Skeletal muscle tissue (tissue), 3 donors: ENCODE measurements at regions not wholly inside any gene's neighbourhood (a gene's known extent, or its start where the extent isn't known, plus 50 kb on each side); places are given as distances from the start of the nearest gene placed in this dataset.

Experiments used
- H3K27ac ChIP-seq: one replicate; pipeline ENCODE4 v1.7.0; 2013; ENCODE audit warnings: mild to moderate bottlenecking, low read depth, low read length, inconsistent platforms
- H3K27me3 ChIP-seq, 3 donors: one replicate each; pipeline ENCODE4 v1.7.0; 2013; ENCODE audit warnings: low read length in 3 of 3; ENCODE audit not compliant: control insufficient read depth in 3 of 3, insufficient read depth in 3 of 3
- H3K36me3 ChIP-seq, 3 donors: one replicate each; pipeline ENCODE4 v1.7.0; 2013; ENCODE audit warnings: low read length in 3 of 3; ENCODE audit not compliant: control insufficient read depth in 3 of 3, insufficient read depth in 3 of 3
- H3K4me1 ChIP-seq, 3 donors: one replicate each; pipeline ENCODE4 v1.7.0; 2013; ENCODE audit warnings: low read length in 3 of 3, mild to moderate bottlenecking in 3 of 3; ENCODE audit not compliant: control insufficient read depth in 3 of 3, insufficient read depth in 3 of 3
- H3K4me3 ChIP-seq, 3 donors: one replicate each; pipeline ENCODE4 v1.7.0; 2013; ENCODE audit warnings: low read length in 3 of 3
- H3K9ac ChIP-seq, 3 donors: one replicate each; pipeline ENCODE4 v1.7.0; 2013; ENCODE audit warnings: low read length in 3 of 3, mild to moderate bottlenecking in 3 of 3, moderate library complexity in 2 of 3, low read depth in 1 of 3
- H3K9me3 ChIP-seq, 3 donors: one replicate each; pipeline ENCODE4 v1.7.0; 2013; ENCODE audit warnings: low read length in 3 of 3; ENCODE audit not compliant: control insufficient read depth in 3 of 3
- donor health status: Osteomylitis.

DNA sequence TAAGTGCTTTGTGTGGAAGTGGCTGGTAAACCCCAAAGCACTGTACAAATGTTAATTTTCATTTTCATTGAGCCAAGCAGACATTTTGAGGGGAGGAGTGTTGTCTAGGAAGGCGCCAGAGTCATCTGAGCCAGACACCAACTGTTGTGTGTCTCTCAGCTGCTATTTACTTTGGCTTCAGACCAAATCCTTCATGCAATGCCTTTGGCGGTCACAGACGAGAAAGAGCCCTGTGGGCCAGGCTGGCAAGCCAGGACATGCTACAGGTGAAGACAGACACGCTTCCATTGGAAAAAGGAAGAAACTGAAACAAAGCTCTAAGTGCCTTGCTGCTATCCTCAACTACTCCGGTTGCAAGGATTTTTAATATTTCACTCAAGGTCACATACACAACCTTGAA lies 115.4 kb upstream of the CDC42EP3 start:
- H3K9ac ChIP-seq, result no peak overlapping the region
- H3K4me3 ChIP-seq, result peak overlapping the region in 1 of 3 donors; percentile 21
- H3K9me3 ChIP-seq, result peaks cover 0 to 4% (median 0%) of the 10 kb centered on the region in 3 donors
- H3K27ac ChIP-seq, result peak overlapping the region; percentile 56
- H3K36me3 ChIP-seq, result no peaks in the 10 kb centered on the region
- H3K4me1 ChIP-seq, result peaks cover 8 to 32% (median 22%) of the 10 kb centered on the region in 3 donors
- H3K27me3 ChIP-seq, result no peaks in the 10 kb centered on the region

- Histone ChIP-seq H3K4me3 (no peak overlapping the region), H3K36me3 (no peaks in the 10 kb centered on the region), H3K4me1 (peaks cover 6 to 32% (median 17%) of the 10 kb centered on the region in 3 donors), H3K9me3 (peaks cover 0 to 4% (median 0%) of the 10 kb centered on the region in 3 donors), H3K27me3 (no peaks in the 10 kb centered on the region), H3K27ac (no peak overlapping the region), H3K9ac (no peak overlapping the region)
These were observed 117.3 kb upstream of the CDC42EP3 start for GRCh38 chr2:37788602-37789209.

DNA sequence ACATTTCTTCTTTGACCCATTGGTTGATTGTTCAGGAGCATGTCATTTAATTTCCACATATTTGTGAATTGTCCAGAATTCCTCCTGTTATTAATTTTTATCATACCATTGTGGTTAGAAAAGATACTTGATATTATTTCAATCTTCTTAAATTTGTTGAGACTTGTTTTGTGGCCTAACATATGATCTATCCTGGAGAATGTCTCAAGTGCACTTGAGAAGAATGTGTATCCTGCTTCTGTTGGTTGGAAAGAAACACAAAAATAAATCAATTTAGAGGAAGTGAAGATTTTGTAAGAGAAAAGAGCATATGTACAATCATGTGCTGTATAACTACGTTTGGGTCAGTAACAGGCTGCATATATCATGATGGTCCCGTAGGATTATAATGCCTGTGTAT lies 118.6 kb upstream of the CDC42EP3 start:
- Histone ChIP-seq H3K27me3 (no peaks in the 10 kb centered on the region), H3K9ac (no peak overlapping the region), H3K4me1 (peaks cover 10 to 42% (median 30%) of the 10 kb centered on the region in 3 donors), H3K36me3 (no peaks in the 10 kb centered on the region), H3K4me3 (no peak overlapping the region), H3K9me3 (peaks cover 0 to 4% (median 0%) of the 10 kb centered on the region in 3 donors), H3K27ac (no peak overlapping the region)

DNA sequence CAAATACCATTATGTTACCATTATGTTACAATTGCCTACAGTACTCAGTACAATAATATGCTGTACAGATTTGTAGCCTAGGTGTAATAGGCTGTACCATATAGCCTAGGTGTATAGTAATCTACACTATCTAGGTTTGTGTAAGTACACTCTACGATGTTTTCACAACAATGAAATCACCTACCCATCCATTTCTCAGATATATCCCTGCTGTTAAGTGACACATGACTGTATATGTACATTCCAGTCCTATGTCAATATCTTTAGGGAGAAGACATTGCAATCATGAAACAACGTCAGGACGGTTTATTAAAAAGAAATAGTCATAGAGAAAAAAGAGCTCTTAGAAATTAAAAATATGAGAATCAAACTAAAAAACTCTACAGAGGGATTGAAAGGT lies 119.0 kb upstream of the CDC42EP3 start:
- Histone ChIP-seq H3K4me1 (peaks cover 12 to 47% (median 34%) of the 10 kb centered on the region in 3 donors), H3K36me3 (no peaks in the 10 kb centered on the region), H3K9me3 (peaks cover 0 to 4% (median 0%) of the 10 kb centered on the region in 3 donors), H3K4me3 (no peak overlapping the region), H3K27ac (no peak overlapping the region), H3K9ac (no peak overlapping the region), H3K27me3 (no peaks in the 10 kb centered on the region)

DNA sequence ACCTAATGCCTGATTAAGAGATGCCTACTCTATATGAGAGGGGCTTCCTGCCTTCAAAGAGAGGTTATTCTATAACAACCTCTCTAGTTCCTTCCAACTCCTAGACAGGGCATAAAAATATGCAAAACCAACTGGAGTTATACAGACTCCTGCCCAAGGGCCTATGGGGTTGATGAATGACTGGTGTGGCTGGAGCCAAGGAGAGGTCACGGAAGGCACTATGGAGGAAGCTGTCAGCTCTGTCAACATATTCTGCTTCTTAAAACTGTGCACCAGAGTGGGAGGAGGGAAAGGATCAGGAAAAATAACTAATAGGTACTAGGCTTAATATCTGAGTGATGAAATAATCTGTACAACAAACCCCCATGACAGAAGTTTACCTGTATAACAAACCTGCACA lies 120.9 kb upstream of the CDC42EP3 start:
- Histone ChIP-seq H3K4me3 (no peak overlapping the region), H3K27ac (no peak overlapping the region), H3K9me3 (peaks cover 0 to 4% (median 0%) of the 10 kb centered on the region in 3 donors), H3K4me1 (peaks cover 17 to 33% (median 22%) of the 10 kb centered on the region in 3 donors), H3K27me3 (no peaks in the 10 kb centered on the region), H3K36me3 (no peaks in the 10 kb centered on the region), H3K9ac (no peak overlapping the region)

GRCh38 chr2:37793004-37793403 lies 121.6 kb upstream of the CDC42EP3 start:
- peaks cover 0 to 4% (median 0%) of the 10 kb centered on the region in 3 donors for H3K9me3 ChIP-seq
- H3K4me1 ChIP-seq, result peaks cover 14 to 32% (median 22%) of the 10 kb centered on the region in 3 donors
- no peak overlapping the region for H3K27ac ChIP-seq
- H3K36me3 ChIP-seq, result no peaks in the 10 kb centered on the region
- no peak overlapping the region for H3K9ac ChIP-seq
- no peaks in the 10 kb centered on the region for H3K27me3 ChIP-seq
- no peak overlapping the region for H3K4me3 ChIP-seq

DNA sequence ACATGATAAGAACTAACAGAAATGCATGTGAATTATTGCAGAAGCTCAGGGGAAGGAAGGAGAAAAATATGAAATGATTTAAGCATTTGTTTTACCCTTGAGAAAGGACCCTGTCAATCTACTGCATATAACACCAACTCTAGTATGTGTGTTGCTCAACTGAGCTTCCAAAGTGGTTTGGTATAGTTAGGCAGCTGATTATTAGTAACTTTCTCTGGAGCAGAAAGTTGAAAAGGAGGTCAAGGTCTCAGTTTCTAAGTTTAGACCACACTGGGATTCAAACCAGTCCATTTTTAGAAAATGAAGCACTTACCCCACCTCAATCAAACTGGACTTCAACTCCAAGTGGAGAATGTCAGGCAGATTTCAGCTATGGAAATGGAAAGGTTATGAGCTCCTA lies 123.3 kb upstream of the CDC42EP3 start:
- Histone ChIP-seq H3K27me3 (no peaks in the 10 kb centered on the region), H3K36me3 (no peaks in the 10 kb centered on the region), H3K4me3 (peak overlapping the region in 1 of 3 donors; percentile 24), H3K4me1 (peaks cover 14 to 32% (median 22%) of the 10 kb centered on the region in 3 donors), H3K27ac (peak overlapping the region; percentile 81), H3K9ac (no peak overlapping the region), H3K9me3 (no peaks in the 10 kb centered on the region)

DNA sequence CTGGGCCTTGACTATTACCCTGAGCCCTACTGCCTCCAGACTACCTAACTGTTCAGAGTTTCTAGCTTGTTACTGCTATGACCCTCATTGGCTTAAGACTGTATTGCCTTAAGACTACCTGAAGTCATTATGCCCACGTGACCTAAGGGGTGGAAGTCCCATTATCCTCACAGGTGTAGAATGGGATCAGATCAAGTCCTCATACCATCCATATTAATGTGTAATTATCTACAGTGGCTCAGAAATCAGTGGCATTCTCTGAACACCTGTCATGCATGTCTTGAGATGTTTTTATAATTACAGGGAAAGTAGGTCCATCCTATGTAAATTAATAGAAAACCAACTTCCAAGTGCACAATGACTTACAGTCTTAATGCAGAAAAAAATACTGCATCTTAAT lies 124.0 kb upstream of the CDC42EP3 start:
- Histone ChIP-seq H3K4me3 (no peak overlapping the region), H3K9ac (no peak overlapping the region), H3K27ac (peak overlapping the region; percentile 81), H3K4me1 (peaks cover 14 to 32% (median 22%) of the 10 kb centered on the region in 3 donors), H3K36me3 (no peaks in the 10 kb centered on the region), H3K27me3 (no peaks in the 10 kb centered on the region), H3K9me3 (no peaks in the 10 kb centered on the region)

GRCh38 chr2:37795938-37796337 lies 124.5 kb upstream of the CDC42EP3 start:
- Histone ChIP-seq H3K27me3 (no peaks in the 10 kb centered on the region), H3K9me3 (no peaks in the 10 kb centered on the region), H3K9ac (no peak overlapping the region), H3K36me3 (no peaks in the 10 kb centered on the region), H3K27ac (no peak overlapping the region), H3K4me3 (no peak overlapping the region), H3K4me1 (peaks cover 14 to 32% (median 22%) of the 10 kb centered on the region in 3 donors)

- H3K36me3 ChIP-seq, result no peaks in the 10 kb centered on the region
- H3K27ac ChIP-seq, result no peak overlapping the region
- no peak overlapping the region for H3K9ac ChIP-seq
- no peak overlapping the region for H3K4me3 ChIP-seq
- H3K4me1 ChIP-seq, result peaks cover 14 to 32% (median 22%) of the 10 kb centered on the region in 3 donors
- H3K9me3 ChIP-seq, result no peaks in the 10 kb centered on the region
- H3K27me3 ChIP-seq, result no peaks in the 10 kb centered on the region
These were observed 125.0 kb upstream of the CDC42EP3 start for GRCh38 chr2:37796481-37796880.
